ENCODE measurements at regions not wholly inside any gene's neighbourhood (a gene's known extent, or its start where the extent isn't known, plus 50 kb on each side); places are given as distances from the start of the nearest gene placed in this dataset.

DNA sequence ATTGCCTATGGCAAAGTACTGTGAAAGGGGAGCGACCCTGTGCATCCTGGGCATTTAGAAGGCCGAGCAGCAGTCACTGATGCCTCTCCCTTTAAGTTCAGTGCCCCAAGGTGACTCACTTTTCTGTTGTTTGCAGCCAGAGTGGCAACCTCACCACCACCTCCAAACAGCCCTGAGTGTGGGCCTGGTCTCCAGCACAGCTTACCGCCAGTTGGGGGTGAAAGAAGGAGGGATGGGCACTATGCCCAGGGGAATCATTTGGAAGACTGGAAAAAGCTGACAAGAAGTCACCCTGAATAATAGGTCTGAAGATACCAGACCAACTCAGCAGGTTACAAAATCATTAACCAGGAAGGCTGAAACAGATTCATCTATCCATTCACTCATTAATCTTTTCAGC, 571.8 kb downstream of the EPHB1 start:
- Mint-ChIP-seq H3K27ac (no peak overlapping the region), H3K27me3 (no peaks in the 10 kb centered on the region), H3K9me3 (peaks cover 0 to 5% (median 0%) of the 10 kb centered on the region in 8 donors), H3K4me3 (no peak overlapping the region), H3K36me3 (no peaks in the 10 kb centered on the region), H3K4me1 (no peaks in the 10 kb centered on the region)
- no peaks in the 10 kb centered on the region for H3K4me1 ChIP-seq (ENCODE audit: insufficient read depth, low read length)
- POLR2A ChIA-PET (ENCODE audit: partially characterized antibody): no interaction called here
- no peak overlapping the region for H3K27ac ChIP-seq (ENCODE audit: low read depth, low read length)
- CTCF ChIA-PET (ENCODE audit: partially characterized antibody): no interaction called here
- intact Hi-C loops (cut with micrococcal nuclease): no loop called here
- no peaks in the 10 kb centered on the region for H3K27me3 ChIP-seq (ENCODE audit: insufficient read depth, low read length)
- no peaks in the 10 kb centered on the region for H3K36me3 ChIP-seq (ENCODE audit: insufficient read depth, low read length)
- no peaks in the 10 kb centered on the region for H3K9me3 ChIP-seq (ENCODE audit: control insufficient read depth in 1 of 2, low read length in 2 of 2)
- no peak overlapping the region for H3K4me3 ChIP-seq (ENCODE audit: low read length in 2 of 2)
- no peak for DNase-seq

DNA sequence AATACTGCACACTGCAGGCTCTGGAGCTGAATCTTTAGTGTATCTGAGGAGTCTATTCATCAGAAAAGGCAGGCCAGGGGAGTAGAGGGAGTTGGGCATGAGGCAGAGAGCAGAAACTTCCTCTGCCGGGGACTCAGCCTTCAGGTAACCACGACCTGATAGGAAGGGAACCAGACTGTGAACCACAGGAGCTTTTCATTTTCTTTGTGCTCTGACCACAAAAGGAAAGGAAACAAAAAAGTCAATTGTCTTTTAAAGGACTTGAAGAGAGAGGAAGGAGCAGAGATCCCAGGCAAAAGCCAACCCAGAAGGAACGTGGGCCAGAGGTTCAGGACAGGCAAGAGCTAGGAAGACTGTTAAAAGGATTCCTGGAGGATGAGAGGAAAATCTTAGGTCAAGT, 573.3 kb downstream of the EPHB1 start:
- intact Hi-C loops (cut with micrococcal nuclease): no loop called here
- Histone ChIP-seq H3K9me3 (ENCODE audit: control insufficient read depth in 1 of 2, low read length in 2 of 2) (no peaks in the 10 kb centered on the region), H3K4me1 (ENCODE audit: insufficient read depth, low read length) (no peaks in the 10 kb centered on the region), H3K27ac (ENCODE audit: low read depth, low read length) (no peak overlapping the region), H3K36me3 (ENCODE audit: insufficient read depth, low read length) (no peaks in the 10 kb centered on the region), H3K27me3 (ENCODE audit: insufficient read depth, low read length) (no peaks in the 10 kb centered on the region), H3K4me3 (ENCODE audit: low read length in 2 of 2) (no peak overlapping the region)
- ChIA-PET POLR2A (ENCODE audit: partially characterized antibody) (no interaction called here), CTCF (ENCODE audit: partially characterized antibody) (no interaction called here)
- Mint-ChIP-seq H3K4me1 (no peaks in the 10 kb centered on the region), H3K27ac (no peak overlapping the region), H3K27me3 (no peaks in the 10 kb centered on the region), H3K4me3 (no peak overlapping the region), H3K9me3 (peaks cover 0 to 5% (median 0%) of the 10 kb centered on the region in 8 donors), H3K36me3 (no peaks in the 10 kb centered on the region)
- DNase-seq: no peak

DNA sequence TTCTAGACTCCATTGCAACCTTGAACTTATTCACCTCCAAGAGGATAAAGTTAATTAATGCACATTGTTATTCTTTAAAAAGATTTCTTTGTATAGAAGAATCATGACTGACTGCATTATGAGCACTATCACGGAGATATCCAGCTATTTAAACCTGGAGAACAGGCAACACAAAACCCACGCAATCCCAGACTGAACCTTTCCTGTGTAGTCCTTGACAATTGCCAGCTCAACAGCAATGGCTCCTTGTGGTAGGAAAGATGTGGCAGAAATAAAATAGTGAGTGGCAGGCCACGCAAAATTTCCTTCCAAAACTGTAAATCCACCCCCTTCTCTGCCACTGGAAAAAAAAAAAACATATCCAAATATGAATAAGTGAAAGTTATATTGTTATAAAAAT, 573.7 kb downstream of the EPHB1 start:
- POLR2A ChIA-PET (ENCODE audit: partially characterized antibody): no interaction called here
- CTCF ChIA-PET (ENCODE audit: partially characterized antibody): no interaction called here
- Histone ChIP-seq H3K27me3 (ENCODE audit: insufficient read depth, low read length) (no peaks in the 10 kb centered on the region), H3K9me3 (ENCODE audit: control insufficient read depth in 1 of 2, low read length in 2 of 2) (no peaks in the 10 kb centered on the region), H3K4me1 (ENCODE audit: insufficient read depth, low read length) (no peaks in the 10 kb centered on the region), H3K27ac (ENCODE audit: low read depth, low read length) (no peak overlapping the region), H3K4me3 (ENCODE audit: low read length in 2 of 2) (no peak overlapping the region), H3K36me3 (ENCODE audit: insufficient read depth, low read length) (no peaks in the 10 kb centered on the region)
- Mint-ChIP-seq H3K9me3 (peaks cover 0 to 3% (median 0%) of the 10 kb centered on the region in 8 donors), H3K4me1 (no peaks in the 10 kb centered on the region), H3K27me3 (no peaks in the 10 kb centered on the region), H3K27ac (no peak overlapping the region), H3K4me3 (no peak overlapping the region), H3K36me3 (no peaks in the 10 kb centered on the region)
- DNase-seq: no peak
- intact Hi-C loops (cut with micrococcal nuclease): no loop called here

DNA sequence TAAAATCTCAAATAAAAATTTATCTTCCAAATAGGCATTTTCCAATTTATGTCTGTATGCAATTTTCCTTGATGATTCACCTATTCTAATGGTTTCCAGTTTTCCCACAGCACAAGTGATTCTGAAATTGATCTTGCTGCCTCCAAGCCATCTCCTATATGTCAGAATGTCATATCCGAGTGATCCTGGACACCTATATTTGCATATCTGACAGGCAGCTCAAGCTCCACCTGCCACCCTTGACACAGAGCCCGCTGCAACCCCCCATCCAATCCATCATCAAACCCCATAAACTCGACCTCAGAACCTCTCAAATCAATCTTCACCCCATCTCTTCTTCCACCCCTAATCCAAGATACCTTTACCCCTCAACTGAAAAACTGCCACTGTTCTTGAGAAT, 579.5 kb downstream of the EPHB1 start:
- no peaks in the 10 kb centered on the region for H3K27me3 Mint-ChIP-seq
- CTCF ChIA-PET (ENCODE audit: partially characterized antibody): no interaction called here
- intact Hi-C loops (cut with micrococcal nuclease): no loop called here

DNA sequence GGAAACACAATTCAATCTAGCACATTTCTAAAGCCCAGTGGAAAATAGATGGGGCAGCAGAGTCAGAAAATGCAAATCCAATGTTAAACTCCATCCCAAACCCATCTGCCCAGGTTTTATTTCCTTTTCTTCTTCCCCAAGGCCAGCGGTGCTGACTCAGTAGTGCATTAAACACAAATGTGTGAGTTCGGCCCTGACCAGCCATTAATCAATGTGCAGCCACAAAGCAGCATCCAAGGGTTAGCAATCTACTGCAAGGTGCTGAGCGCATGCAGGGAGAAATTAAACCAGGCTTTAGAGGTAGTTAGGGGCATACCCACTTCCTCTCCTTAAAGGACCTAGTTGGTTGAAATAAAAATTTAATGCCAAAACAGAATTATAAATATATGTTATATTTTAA, 583.3 kb upstream of the PPP2R3A start:
- no peak for DNase-seq
- Histone ChIP-seq H3K36me3 (ENCODE audit: insufficient read depth, low read length) (no peaks in the 10 kb centered on the region), H3K4me3 (ENCODE audit: low read length in 2 of 2) (no peak overlapping the region), H3K27ac (ENCODE audit: low read depth, low read length) (no peak overlapping the region), H3K9me3 (ENCODE audit: control insufficient read depth in 1 of 2, low read length in 2 of 2) (no peaks in the 10 kb centered on the region), H3K27me3 (ENCODE audit: insufficient read depth, low read length) (no peaks in the 10 kb centered on the region), H3K4me1 (ENCODE audit: insufficient read depth, low read length) (no peaks in the 10 kb centered on the region)
- CTCF ChIA-PET (ENCODE audit: partially characterized antibody): no interaction called here
- no peaks in the 10 kb centered on the region for H3K36me3 Mint-ChIP-seq
- intact Hi-C loops (cut with micrococcal nuclease): no loop called here
- no peak overlapping the region for H3K4me3 Mint-ChIP-seq
- H3K4me1 Mint-ChIP-seq: no peaks in the 10 kb centered on the region
- H3K27me3 Mint-ChIP-seq: peaks cover 1 to 2% of the 10 kb centered on the region in 2 donors
- no peak overlapping the region for H3K27ac Mint-ChIP-seq
- H3K9me3 Mint-ChIP-seq: peaks cover 0 to 9% (median 2%) of the 10 kb centered on the region in 8 donors
- POLR2A ChIA-PET (ENCODE audit: partially characterized antibody): no interaction called here

More for the DNA sequence above, 579.5 kb downstream of the EPHB1 start:
- Histone ChIP-seq H3K27ac (ENCODE audit: low read depth, low read length) (no peak overlapping the region), H3K4me1 (ENCODE audit: insufficient read depth, low read length) (no peaks in the 10 kb centered on the region), H3K27me3 (ENCODE audit: insufficient read depth, low read length) (no peaks in the 10 kb centered on the region), H3K36me3 (ENCODE audit: insufficient read depth, low read length) (no peaks in the 10 kb centered on the region), H3K4me3 (ENCODE audit: low read length in 2 of 2) (no peak overlapping the region), H3K9me3 (ENCODE audit: control insufficient read depth in 1 of 2, low read length in 2 of 2) (no peaks in the 10 kb centered on the region)
- H3K4me1 Mint-ChIP-seq: no peaks in the 10 kb centered on the region
- no peaks in the 10 kb centered on the region for H3K36me3 Mint-ChIP-seq
- POLR2A ChIA-PET (ENCODE audit: partially characterized antibody): no interaction called here
- no peak overlapping the region for H3K27ac Mint-ChIP-seq
- H3K9me3 Mint-ChIP-seq: peaks cover 0 to 11% (median 3%) of the 10 kb centered on the region in 8 donors
- DNase-seq: no peak
- no peak overlapping the region for H3K4me3 Mint-ChIP-seq

DNA sequence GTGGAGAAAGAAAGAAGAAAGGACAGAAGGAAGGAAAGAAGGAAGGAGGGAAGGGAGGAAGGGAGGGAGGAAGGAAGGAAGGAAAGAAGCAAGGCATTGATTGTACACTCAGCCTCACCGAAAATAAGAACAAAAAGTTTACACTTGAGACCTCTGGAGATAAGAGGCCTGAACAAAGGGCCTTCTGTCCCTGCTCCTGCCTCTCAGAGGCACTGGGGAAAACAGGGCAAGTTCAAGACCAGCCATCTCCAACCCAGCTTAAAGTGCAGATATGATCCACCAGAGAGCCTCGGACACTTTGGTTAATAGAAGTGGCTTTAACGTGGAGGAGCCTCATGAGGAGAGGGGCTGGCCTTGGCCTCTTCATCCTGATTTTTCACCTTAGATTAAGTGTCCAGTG, 582.9 kb upstream of the PPP2R3A start:
- no peak overlapping the region for H3K27ac Mint-ChIP-seq
- no peak for DNase-seq
- H3K27ac ChIP-seq (ENCODE audit: low read depth, low read length): no peak overlapping the region

DNA sequence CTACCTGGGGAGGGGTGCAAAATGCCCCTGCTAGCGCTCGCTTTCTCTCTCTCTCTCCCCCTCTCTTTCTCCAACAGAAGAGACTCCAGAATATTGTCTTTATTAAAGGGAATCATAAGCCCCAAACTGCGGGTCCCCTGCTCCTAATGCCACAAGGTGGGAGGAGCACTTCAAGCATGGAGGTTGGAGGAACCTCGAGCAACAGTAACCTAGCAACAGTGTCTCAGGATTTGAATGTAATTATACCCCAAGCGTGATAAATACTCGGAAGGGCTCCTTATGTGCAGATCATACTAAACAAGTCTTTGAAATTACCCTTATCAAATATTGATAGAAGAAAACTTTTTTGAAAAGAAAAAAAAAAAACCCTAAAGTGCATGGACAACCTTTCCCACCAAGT, 582.2 kb upstream of the PPP2R3A start:
- no peaks in the 10 kb centered on the region for H3K36me3 Mint-ChIP-seq

More for the DNA sequence above, 582.9 kb upstream of the PPP2R3A start:
- Histone ChIP-seq H3K4me1 (ENCODE audit: insufficient read depth, low read length) (no peaks in the 10 kb centered on the region), H3K36me3 (ENCODE audit: insufficient read depth, low read length) (no peaks in the 10 kb centered on the region), H3K9me3 (ENCODE audit: control insufficient read depth in 1 of 2, low read length in 2 of 2) (no peaks in the 10 kb centered on the region), H3K4me3 (ENCODE audit: low read length in 2 of 2) (no peak overlapping the region), H3K27me3 (ENCODE audit: insufficient read depth, low read length) (no peaks in the 10 kb centered on the region)
- Mint-ChIP-seq H3K36me3 (no peaks in the 10 kb centered on the region), H3K27me3 (peaks cover 1 to 2% of the 10 kb centered on the region in 2 donors), H3K4me3 (no peak overlapping the region), H3K9me3 (peaks cover 0 to 9% (median 2%) of the 10 kb centered on the region in 8 donors), H3K4me1 (no peaks in the 10 kb centered on the region)
- POLR2A ChIA-PET (ENCODE audit: partially characterized antibody): no interaction called here
- intact Hi-C loops (cut with micrococcal nuclease): no loop called here
- CTCF ChIA-PET (ENCODE audit: partially characterized antibody): no interaction called here

DNA sequence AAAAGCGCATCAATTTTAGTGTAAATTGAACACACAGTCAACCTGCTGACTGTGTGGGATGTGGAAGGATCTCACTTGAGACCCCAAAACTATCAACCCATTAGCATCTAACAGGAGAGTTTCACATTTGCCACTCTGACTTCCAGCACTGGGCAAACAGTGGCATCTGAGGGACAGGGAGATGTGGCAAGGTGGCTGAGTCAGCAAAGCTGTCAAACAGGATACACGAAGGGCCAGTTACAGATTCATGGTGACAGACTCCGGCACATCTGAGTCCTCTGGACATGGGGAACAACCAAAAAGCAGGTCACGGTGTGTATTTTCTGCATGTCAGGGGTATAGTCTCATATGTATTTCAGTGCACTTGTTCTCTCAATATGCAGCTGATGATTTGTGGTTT, 573.4 kb upstream of the PPP2R3A start:
- H3K27ac Mint-ChIP-seq: no peak overlapping the region
- no peak for DNase-seq
- Histone ChIP-seq H3K27ac (ENCODE audit: low read depth, low read length) (no peak overlapping the region), H3K4me1 (ENCODE audit: insufficient read depth, low read length) (no peaks in the 10 kb centered on the region), H3K4me3 (ENCODE audit: low read length in 2 of 2) (no peak overlapping the region), H3K36me3 (ENCODE audit: insufficient read depth, low read length) (no peaks in the 10 kb centered on the region), H3K27me3 (ENCODE audit: insufficient read depth, low read length) (no peaks in the 10 kb centered on the region), H3K9me3 (ENCODE audit: control insufficient read depth in 1 of 2, low read length in 2 of 2) (no peaks in the 10 kb centered on the region)
- H3K9me3 Mint-ChIP-seq: peaks cover 8 to 27% (median 12%) of the 10 kb centered on the region in 8 donors
- H3K4me1 Mint-ChIP-seq: no peaks in the 10 kb centered on the region
- ChIA-PET CTCF (ENCODE audit: partially characterized antibody) (no interaction called here), POLR2A (ENCODE audit: partially characterized antibody) (no interaction called here)
- H3K4me3 Mint-ChIP-seq: no peak overlapping the region
- intact Hi-C loops (cut with micrococcal nuclease): no loop called here
- H3K27me3 Mint-ChIP-seq: peaks cover 0 to 1% of the 10 kb centered on the region in 2 donors
- H3K36me3 Mint-ChIP-seq: no peaks in the 10 kb centered on the region

More for the DNA sequence above, 582.2 kb upstream of the PPP2R3A start:
- DNase-seq: no peak
- Mint-ChIP-seq H3K4me3 (no peak overlapping the region), H3K9me3 (peaks cover 0 to 9% (median 3%) of the 10 kb centered on the region in 8 donors), H3K4me1 (no peaks in the 10 kb centered on the region), H3K27me3 (peaks cover 1 to 2% of the 10 kb centered on the region in 2 donors), H3K27ac (no peak overlapping the region)
- no peak overlapping the region for H3K27ac ChIP-seq (ENCODE audit: low read depth, low read length)
- H3K4me1 ChIP-seq (ENCODE audit: insufficient read depth, low read length): no peaks in the 10 kb centered on the region
- no peaks in the 10 kb centered on the region for H3K36me3 ChIP-seq (ENCODE audit: insufficient read depth, low read length)
- intact Hi-C loops (cut with micrococcal nuclease): no loop called here
- CTCF ChIA-PET (ENCODE audit: partially characterized antibody): no interaction called here
- H3K4me3 ChIP-seq (ENCODE audit: low read length in 2 of 2): no peak overlapping the region
- no peaks in the 10 kb centered on the region for H3K9me3 ChIP-seq (ENCODE audit: control insufficient read depth in 1 of 2, low read length in 2 of 2)
- POLR2A ChIA-PET (ENCODE audit: partially characterized antibody): no interaction called here
- no peaks in the 10 kb centered on the region for H3K27me3 ChIP-seq (ENCODE audit: insufficient read depth, low read length)

All from CD4-positive, alpha-beta memory T cell (primary cell).